Epithelial cell of esophagus (primary cell): ENCODE measurements at regions not wholly inside any gene's neighbourhood (a gene's known extent, or its start where the extent isn't known, plus 50 kb on each side); places are given as distances from the start of the nearest gene placed in this dataset.

Source experiments
- DNase-seq: peaks from one replicate; pipeline ENCODE4 v3.0.0; 2010; ENCODE audit warnings: low read depth
- H3K4me3 ChIP-seq: 2 replicates; pipeline ENCODE4 v1.5.1; 2011; ENCODE audit warnings: mild to moderate bottlenecking, low read length, control low read depth
- TF ChIP-seq, protein P1 (sequence below): IDR thresholded peaks from 2 replicates; pipeline ENCODE4 v1.5.1; 2011; ENCODE audit warnings: low read depth, mild to moderate bottlenecking, low read length, control low read depth, inconsistent platforms; ENCODE audit not compliant: insufficient read depth; ENCODE audit errors: missing control alignments

DNA sequence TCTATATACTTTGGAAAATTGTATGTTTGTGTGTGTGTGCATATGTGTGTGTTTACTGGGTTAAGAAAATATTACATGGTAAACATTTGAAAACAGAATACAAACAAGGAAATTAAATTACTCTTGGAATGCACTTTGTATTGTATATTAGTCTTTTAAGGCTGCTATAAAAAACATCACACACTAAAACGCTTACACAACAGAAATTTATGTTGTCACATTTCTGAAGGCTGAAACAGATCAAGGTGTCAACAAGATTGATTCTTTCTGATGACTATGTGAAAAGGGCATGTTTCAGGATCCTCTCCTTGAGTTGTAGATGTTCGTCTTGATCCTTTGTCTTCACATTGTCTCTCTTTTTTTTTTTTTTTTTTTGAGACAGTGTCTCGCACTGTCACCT, 149.1 kb upstream of the CNTN5 start:
- no peak for DNase-seq
- no peak overlapping the region for H3K4me3 ChIP-seq
- TF ChIP-seq, protein P1, sequence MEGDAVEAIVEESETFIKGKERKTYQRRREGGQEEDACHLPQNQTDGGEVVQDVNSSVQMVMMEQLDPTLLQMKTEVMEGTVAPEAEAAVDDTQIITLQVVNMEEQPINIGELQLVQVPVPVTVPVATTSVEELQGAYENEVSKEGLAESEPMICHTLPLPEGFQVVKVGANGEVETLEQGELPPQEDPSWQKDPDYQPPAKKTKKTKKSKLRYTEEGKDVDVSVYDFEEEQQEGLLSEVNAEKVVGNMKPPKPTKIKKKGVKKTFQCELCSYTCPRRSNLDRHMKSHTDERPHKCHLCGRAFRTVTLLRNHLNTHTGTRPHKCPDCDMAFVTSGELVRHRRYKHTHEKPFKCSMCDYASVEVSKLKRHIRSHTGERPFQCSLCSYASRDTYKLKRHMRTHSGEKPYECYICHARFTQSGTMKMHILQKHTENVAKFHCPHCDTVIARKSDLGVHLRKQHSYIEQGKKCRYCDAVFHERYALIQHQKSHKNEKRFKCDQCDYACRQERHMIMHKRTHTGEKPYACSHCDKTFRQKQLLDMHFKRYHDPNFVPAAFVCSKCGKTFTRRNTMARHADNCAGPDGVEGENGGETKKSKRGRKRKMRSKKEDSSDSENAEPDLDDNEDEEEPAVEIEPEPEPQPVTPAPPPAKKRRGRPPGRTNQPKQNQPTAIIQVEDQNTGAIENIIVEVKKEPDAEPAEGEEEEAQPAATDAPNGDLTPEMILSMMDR: no peak

DNA sequence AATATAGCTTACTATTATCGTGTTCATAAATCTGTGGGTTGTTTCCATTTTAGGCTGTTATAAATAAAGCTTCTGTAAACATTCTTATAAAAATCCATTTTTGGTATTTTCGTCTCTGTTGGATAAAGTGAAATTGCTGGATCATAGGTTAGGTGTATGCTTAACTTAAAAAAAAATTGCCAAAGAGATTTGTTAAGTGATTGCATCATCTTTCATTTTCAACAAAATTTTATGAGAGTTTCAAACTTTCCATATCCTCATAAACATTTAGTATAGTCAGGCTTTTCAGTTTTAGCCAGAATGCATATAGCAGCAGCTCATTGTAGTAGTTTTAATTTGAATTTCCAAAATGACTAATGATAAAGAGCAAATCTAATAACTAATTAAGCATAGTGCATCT, 146.7 kb upstream of the CNTN5 start:
- no peak overlapping the region for H3K4me3 ChIP-seq
- no peak for DNase-seq
- TF ChIP-seq, protein P1: no peak

DNA sequence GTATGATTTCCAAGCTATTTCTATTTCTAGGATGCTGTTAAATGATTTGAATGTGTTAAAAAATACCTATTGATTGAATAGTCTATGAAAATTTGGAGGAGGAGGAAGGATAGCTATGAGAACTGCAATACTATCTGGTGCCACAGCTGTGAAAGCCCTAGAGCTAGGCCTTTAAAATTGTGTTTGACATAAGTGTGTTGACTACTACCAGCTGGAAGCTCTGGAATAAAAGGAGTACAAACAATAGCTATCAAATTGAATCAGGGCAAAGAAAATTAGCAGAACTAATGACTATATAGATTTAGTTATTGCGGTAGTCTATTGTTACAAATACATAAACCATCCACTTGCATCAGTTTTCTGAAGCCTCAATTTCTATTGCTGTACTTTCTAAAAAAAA, 124.8 kb upstream of the CNTN5 start:
- H3K4me3 ChIP-seq: no peak overlapping the region
- no peak for DNase-seq
- TF ChIP-seq, protein P1: no peak

DNA sequence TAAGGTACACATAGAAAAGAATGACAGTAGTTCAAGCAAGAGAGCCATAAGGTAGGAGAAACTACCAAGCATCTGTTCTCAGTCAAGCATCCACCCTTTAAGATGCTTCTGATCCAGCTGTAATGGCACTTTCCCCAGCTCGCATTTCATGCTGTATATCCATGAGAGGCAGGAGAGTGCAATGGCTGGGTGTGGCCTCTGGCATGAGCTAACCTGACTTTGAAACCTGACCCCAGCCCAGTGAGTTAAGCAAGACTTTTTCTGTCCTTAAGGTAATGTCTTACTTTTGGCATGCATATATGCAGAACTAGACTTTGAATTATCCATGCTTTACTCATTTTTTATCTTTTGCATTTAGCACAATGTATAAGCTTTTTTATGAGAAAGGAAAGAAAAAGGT, 79.8 kb upstream of the CNTN5 start:
- H3K4me3 ChIP-seq: no peak overlapping the region
- TF ChIP-seq, protein P1: no peak
- peak; percentile 78 for DNase-seq

DNA sequence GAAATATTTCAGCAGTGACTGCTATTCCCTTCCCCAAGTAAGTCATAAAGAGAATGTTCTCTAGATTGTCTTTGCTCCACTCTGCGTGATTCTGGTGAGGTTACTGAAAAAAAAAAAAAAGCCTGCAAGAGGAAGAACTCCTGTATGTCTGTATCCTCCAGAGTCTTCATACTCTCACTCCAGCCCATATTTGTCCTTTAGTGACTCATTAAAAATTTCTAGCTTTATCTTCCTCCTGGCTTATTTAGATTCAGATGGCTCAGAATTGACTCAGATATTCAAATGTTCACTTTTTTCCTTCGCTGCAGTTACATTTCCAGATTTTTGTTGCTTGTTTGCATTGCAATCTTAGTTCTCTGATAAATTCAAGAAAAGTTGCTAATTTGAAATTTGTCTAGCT, 76.3 kb upstream of the CNTN5 start:
- DNase-seq: no peak
- H3K4me3 ChIP-seq: no peak overlapping the region
- TF ChIP-seq, protein P1: no peak

DNA sequence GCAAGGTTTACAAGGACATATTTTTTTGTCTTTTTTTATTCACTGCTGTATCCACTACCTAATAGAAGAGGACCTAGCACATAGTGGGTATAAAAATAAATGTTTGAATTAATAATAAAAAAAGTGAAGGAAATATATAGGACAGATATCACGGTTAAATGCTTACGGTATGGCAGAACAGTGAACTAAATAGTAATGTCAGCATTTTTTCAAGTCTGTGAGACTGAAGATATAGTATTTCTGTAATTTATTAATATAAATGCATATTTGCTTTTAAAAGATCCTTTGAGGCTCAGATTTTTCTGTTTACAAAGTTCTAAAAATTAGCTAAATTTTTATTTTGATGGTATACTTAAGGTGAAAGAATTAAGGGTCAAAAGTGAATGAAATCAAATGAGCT, 68.6 kb upstream of the CNTN5 start:
- TF ChIP-seq, protein P1: no peak
- H3K4me3 ChIP-seq: no peak overlapping the region
- DNase-seq: no peak

DNA sequence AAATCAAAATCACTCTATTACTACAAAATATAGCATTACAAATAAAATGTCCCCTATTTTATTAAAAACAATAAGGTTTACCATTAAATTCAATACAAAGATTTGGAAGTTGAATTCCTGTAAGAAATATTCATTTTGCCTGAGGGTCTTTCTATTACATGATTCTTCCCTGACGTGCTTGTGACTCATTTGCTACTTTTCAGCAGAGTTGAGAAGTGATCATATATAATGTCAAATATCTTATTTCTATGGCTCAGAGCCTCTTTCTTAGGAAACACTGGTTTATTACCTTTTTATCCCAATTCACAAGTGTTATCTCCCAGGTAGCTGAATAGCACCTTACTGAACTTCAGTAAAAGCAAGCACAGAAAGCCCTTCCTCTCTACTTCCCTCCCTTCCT, 65.2 kb upstream of the CNTN5 start:
- TF ChIP-seq, protein P1: no peak
- H3K4me3 ChIP-seq: no peak overlapping the region
- DNase-seq: peak; percentile 49
